ENCODE measurements at regions not wholly inside any gene's neighbourhood (a gene's known extent, or its start where the extent isn't known, plus 50 kb on each side); places are given as distances from the start of the nearest gene placed in this dataset.

GRCh38 chr7:50164559-50165170 lies 71.6 kb upstream of the ZPBP start:
- ChIA-PET POLR2A (no interaction called here), CTCF (interaction anchor here (0.7 to 1.5 kb wide), 6 partner anchors 8 to 204 kb away, joined by 3 to 11 read pairs (median 4); no protein-coding TSS in a partner anchor)
- DNase-seq (ENCODE audit: extremely low spot score) = no peak

GRCh38 chr7:50160206-50160605 lies 67.2 kb upstream of the ZPBP start:
- POLR2A ChIA-PET = no interaction called here
- CTCF ChIA-PET = interaction anchor here (1.2 to 1.3 kb wide), 2 partner anchors 10 to 45 kb away, joined by 3 to 4 read pairs; no protein-coding TSS in a partner anchor
- DNase-seq (ENCODE audit: extremely low spot score) = no peak
- TF ChIP-seq CTCF (IDR thresholded peaks at IDR 0.05; ENCODE audit: control extremely low read depth, extremely low read depth, low read depth, missing control alignments) = no peak

More at GRCh38 chr7:50164559-50165170, 71.6 kb upstream of the ZPBP start:
- TF ChIP-seq CTCF (IDR thresholded peaks at IDR 0.05; ENCODE audit: control extremely low read depth, extremely low read depth, low read depth, missing control alignments) = no peak

GRCh38 chr7:50159154-50159553 lies 66.1 kb upstream of the ZPBP start:
- POLR2A ChIA-PET = no interaction called here
- TF ChIP-seq CTCF (IDR thresholded peaks at IDR 0.05; ENCODE audit: control extremely low read depth, extremely low read depth, low read depth, missing control alignments) = no peak
- no peak for DNase-seq (ENCODE audit: extremely low spot score)
- CTCF ChIA-PET = interaction anchor here (1.2 to 1.3 kb wide), 2 partner anchors 9 to 46 kb away, joined by 3 to 4 read pairs; no protein-coding TSS in a partner anchor

GRCh38 chr7:50156706-50157105 lies 63.7 kb upstream of the ZPBP start:
- ChIA-PET CTCF (interaction anchor here (0.8 to 2.5 kb wide), 11 partner anchors 9 to 297 kb away, joined by 3 to 15 read pairs (median 4); no protein-coding TSS in a partner anchor), POLR2A (no interaction called here)
- TF ChIP-seq CTCF (IDR thresholded peaks at IDR 0.05; ENCODE audit: control extremely low read depth, extremely low read depth, low read depth, missing control alignments) = no peak
- no peak for DNase-seq (ENCODE audit: extremely low spot score)

GRCh38 chr7:50156163-50156562 lies 63.1 kb upstream of the ZPBP start:
- ChIA-PET POLR2A (no interaction called here), CTCF (interaction anchor here (0.8 to 2.5 kb wide), 14 partner anchors 9 to 297 kb away, joined by 3 to 15 read pairs (median 4); no protein-coding TSS in a partner anchor)
- TF ChIP-seq CTCF (IDR thresholded peaks at IDR 0.05; ENCODE audit: control extremely low read depth, extremely low read depth, low read depth, missing control alignments) = no peak
- DNase-seq (ENCODE audit: extremely low spot score) = no peak

- CTCF ChIA-PET = interaction anchor here (0.9 to 2.5 kb wide), 12 partner anchors 10 to 264 kb away, joined by 3 to 15 read pairs (median 3); no protein-coding TSS in a partner anchor
- POLR2A ChIA-PET = no interaction called here
- no peak for DNase-seq (ENCODE audit: extremely low spot score)
- no peak for TF ChIP-seq CTCF (IDR thresholded peaks at IDR 0.05; ENCODE audit: control extremely low read depth, extremely low read depth, low read depth, missing control alignments)
Observed at GRCh38 chr7:50155755-50156154, 62.7 kb upstream of the ZPBP start.
